NT2/D1 (cell line): ENCODE measurements at regions not wholly inside any gene's neighbourhood (a gene's known extent, or its start where the extent isn't known, plus 50 kb on each side); places are given as distances from the start of the nearest gene placed in this dataset.

Experiments
- SUZ12 ChIP-seq: IDR thresholded peaks from 2 replicates; pipeline ENCODE4 v1.6.1; 2011; ENCODE audit not compliant: insufficient read length, insufficient read depth; ENCODE audit errors: extremely low read depth
- YY1 ChIP-seq: IDR thresholded peaks from 2 replicates; pipeline ENCODE4 v1.6.1; 2011; ENCODE audit not compliant: insufficient read length, insufficient read depth
- ZNF274 ChIP-seq: IDR thresholded peaks from 2 replicates; pipeline ENCODE4 v1.6.1; 2011; ENCODE audit warnings: mild to moderate bottlenecking, low read depth, low read length

DNA sequence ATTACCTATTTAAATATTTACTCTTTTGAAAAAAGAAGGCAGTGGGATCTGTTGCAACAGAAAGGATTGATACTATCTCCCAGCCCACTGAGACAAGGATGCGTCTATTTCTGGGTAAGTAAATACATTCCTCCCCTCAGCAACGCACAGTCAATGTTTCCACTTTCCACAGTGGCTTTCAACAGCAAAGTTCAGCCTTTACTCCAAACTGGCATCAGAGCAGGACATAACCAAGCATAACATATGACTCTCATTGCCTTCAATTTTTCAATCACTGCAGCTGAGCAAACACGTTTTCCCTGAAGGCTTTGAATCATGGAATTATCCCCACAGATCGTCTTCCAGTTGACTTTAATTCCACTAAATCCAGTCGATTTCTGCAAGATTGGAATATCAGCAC, 160.3 kb upstream of the FRG1 start:
- TF ChIP-seq ZNF274: no peak
- no peak for TF ChIP-seq YY1
- no peak for TF ChIP-seq SUZ12
